ENCODE measurements at regions not wholly inside any gene's neighbourhood (a gene's known extent, or its start where the extent isn't known, plus 50 kb on each side); places are given as distances from the start of the nearest gene placed in this dataset.

DNA sequence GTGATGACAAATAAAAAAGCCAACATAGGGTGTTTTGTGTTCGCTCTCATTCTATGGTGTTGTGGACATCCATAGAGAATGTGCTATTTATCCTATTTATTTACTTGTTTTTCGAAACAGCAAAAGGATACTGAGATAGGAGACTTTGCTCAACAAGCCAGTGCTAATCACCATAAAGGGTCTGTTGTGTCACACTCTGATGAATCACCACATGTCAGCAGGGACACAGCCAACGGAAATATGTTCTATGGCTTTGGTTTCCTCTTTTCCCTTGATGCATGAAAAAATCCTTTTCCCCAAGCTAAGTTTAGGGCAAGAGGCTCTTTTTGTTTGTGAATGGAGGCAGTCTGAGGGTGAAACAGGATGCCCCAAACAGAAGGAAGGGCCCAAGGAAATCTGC lies 154.3 kb downstream of the RNF152 start:
- ChIA-PET CTCF (no interaction called here), POLR2A (no interaction called here)
- DNase-seq (ENCODE audit: low read depth, low spot score) = no peak
- no peak overlapping the region for H3K4me3 ChIP-seq (ENCODE audit: low read depth, low read length)
- TF ChIP-seq, protein P1, sequence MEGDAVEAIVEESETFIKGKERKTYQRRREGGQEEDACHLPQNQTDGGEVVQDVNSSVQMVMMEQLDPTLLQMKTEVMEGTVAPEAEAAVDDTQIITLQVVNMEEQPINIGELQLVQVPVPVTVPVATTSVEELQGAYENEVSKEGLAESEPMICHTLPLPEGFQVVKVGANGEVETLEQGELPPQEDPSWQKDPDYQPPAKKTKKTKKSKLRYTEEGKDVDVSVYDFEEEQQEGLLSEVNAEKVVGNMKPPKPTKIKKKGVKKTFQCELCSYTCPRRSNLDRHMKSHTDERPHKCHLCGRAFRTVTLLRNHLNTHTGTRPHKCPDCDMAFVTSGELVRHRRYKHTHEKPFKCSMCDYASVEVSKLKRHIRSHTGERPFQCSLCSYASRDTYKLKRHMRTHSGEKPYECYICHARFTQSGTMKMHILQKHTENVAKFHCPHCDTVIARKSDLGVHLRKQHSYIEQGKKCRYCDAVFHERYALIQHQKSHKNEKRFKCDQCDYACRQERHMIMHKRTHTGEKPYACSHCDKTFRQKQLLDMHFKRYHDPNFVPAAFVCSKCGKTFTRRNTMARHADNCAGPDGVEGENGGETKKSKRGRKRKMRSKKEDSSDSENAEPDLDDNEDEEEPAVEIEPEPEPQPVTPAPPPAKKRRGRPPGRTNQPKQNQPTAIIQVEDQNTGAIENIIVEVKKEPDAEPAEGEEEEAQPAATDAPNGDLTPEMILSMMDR (IDR thresholded peaks at IDR 0.05; ENCODE audit: insufficient read depth, low read length, missing control alignments) = no peak

DNA sequence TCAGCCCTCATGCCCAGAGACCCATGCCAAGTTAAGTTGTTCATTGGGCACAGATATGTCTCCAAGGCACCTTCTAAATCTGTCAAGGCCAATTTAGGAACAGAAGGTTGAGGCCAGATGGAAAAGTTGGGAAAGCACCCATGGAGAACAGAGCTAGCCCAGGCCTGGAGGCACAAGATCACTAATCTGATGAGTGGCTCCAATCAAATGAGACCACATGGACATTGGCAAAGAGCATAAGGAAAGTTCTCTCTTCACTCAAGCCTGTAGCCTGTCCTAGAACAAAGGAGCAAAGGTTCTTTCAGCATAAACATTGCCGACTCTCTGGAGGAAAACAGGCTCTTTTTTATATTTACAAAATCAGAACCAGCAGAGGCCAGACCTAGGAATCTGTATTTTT lies 154.8 kb downstream of the RNF152 start:
- TF ChIP-seq, protein P1 (IDR thresholded peaks at IDR 0.05; ENCODE audit: insufficient read depth, low read length, missing control alignments) = no peak
- POLR2A ChIA-PET = no interaction called here
- H3K4me3 ChIP-seq (ENCODE audit: low read depth, low read length) = no peak overlapping the region
- CTCF ChIA-PET = no interaction called here
- no peak for DNase-seq (ENCODE audit: low read depth, low spot score)

DNA sequence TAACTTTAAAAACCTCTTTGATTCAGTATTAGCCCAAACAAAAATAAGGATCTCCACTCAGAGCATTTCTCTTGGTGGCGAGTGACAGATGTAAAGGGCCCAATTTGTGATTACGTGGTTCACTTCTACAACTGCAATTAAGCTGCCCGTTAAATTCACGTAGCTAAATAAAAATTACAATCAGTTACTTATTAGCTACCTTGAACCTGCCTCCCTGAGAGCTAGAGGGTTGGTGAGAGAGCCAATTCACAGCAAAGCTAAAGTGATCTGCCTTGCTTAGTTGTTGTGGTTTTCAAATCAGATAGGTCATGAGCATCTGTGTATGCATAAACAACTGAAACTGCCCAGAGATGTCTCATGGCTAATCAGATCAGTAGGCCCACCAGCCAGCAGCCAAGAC lies 156.7 kb downstream of the RNF152 start:
- ChIA-PET POLR2A (no interaction called here), CTCF (interaction anchor here (1.0 kb wide), 1 partner anchor 9 kb away, joined by 3 read pairs; no protein-coding TSS in a partner anchor)
- no peak overlapping the region for H3K4me3 ChIP-seq (ENCODE audit: low read depth, low read length)
- TF ChIP-seq, protein P1 (IDR thresholded peaks at IDR 0.05; ENCODE audit: insufficient read depth, low read length, missing control alignments) = no peak
- DNase-seq (ENCODE audit: low read depth, low spot score) = no peak

DNA sequence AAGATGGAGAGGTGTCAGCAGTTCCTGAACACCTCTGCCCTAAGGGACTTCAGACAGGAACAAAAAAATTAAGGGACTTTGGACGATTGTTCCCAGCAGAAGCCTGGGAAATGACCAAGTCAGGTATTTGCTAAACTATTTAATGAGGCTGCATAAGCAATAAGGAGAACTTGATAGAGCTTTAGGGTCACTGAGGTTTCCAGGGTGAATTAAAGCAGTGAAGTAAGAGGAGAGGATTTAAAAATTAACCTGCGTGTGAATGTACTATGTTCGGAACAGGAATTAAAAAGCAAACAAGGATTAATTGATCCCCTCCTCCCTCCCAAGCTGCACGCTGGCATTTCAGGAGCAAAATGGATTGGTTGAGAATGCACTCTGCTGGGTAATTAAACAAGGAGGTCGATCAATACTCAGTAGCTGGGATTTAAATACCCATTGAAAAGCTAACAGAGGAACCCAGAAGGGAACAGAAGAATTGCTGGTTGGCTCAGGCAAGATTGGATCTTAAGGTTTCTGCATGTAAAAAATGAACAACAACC lies 157.2 kb downstream of the RNF152 start:
- TF ChIP-seq, protein P1 (IDR thresholded peaks at IDR 0.05; ENCODE audit: insufficient read depth, low read length, missing control alignments) = no peak
- CTCF ChIA-PET = interaction anchor here (1.0 kb wide), 1 partner anchor 9 kb away, joined by 3 read pairs; no protein-coding TSS in a partner anchor
- POLR2A ChIA-PET = no interaction called here
- no peak for DNase-seq (ENCODE audit: low read depth, low spot score)
- no peak overlapping the region for H3K4me3 ChIP-seq (ENCODE audit: low read depth, low read length)

DNA sequence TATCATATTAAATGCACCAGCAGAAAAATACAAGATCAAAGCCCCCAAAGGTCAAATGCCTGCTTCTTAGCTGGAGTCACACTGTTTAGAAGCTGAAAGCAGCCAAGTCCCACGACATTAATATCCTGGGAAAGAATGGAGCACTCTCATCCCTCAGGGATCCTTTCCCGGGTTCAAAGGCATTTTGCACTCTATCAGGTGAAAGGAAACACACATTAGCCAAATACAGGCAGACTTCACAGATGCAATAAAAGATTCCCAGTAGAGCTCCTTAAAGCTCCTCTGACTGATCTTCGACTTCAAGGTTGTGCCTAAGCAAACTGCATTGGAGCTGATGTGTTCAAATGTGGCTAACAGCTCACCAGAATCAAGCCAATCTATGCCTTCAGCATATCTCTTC lies 158.4 kb downstream of the RNF152 start:
- TF ChIP-seq, protein P1 (IDR thresholded peaks at IDR 0.05; ENCODE audit: insufficient read depth, low read length, missing control alignments) = no peak
- no peak overlapping the region for H3K4me3 ChIP-seq (ENCODE audit: low read depth, low read length)
- ChIA-PET POLR2A (no interaction called here), CTCF (no interaction called here)
- DNase-seq (ENCODE audit: low read depth, low spot score) = no peak

DNA sequence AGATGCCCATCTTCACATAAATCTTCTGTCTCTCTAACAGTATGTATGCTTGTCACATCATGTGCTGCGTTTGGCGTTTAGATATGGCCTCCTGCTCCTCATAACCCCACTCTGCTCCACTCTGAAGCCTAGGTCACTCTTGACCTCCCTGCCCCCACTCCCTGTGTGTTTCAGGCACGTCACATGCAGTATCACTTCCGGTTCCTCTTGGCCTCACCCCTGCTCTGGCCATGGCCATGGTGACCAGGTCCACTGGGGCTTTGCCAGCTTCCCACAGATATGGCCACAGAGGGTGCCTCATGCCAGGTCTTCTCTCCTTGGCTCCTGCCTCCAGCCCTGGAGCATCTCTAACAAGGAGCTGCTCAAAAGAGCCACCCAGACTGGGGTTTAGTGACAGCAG lies 160.0 kb downstream of the RNF152 start:
- TF ChIP-seq, protein P1 (IDR thresholded peaks at IDR 0.05; ENCODE audit: insufficient read depth, low read length, missing control alignments) = no peak
- ChIA-PET CTCF (no interaction called here), POLR2A (no interaction called here)

More for the DNA sequence above, 160.0 kb downstream of the RNF152 start:
- H3K4me3 ChIP-seq (ENCODE audit: low read depth, low read length) = no peak overlapping the region
- no peak for DNase-seq (ENCODE audit: low read depth, low spot score)

Measured in AG04449 (cell line).